ENCODE measurements at regions not wholly inside any gene's neighbourhood (a gene's known extent, or its start where the extent isn't known, plus 50 kb on each side); places are given as distances from the start of the nearest gene placed in this dataset.
"Not testable (repeated sequence)": the region's sequence is repeated elsewhere in the genome, so short reads cannot be mapped to it uniquely, and the experiment has no call there.

DNA sequence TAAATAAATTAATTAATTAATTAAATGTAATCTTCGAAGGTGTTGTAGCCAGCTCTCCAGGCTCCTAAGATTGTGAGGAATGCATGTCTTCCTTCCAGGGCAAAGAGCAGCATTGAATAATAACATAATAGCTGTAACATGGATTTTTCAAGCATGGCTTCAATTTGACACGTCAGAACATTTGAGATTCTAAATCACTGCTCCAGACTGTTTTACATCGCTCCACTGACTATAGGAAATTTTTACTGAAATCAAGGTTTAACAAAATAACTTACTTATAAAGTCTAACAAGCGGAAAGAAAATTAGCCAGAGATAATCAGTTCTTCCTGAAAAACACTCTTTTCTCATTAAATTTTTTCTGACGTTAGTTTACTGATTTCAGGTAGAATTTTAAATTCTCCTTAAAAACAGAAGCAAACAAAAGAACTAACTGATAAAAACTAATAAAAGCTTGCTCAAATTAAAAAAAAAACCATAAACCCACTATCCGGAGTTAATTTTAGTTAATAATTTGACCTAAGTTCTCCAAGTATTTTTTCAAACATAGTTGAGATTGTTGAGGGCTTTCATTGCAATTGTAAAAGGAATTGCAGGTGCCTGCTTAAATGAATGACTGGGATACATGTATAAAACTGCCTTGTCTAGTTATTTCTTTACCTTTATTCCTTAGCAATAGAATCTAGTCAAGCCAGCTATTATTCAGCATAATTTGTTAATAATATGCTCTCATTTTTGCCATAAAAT is 51.2 kb upstream of the SGCE start:
- Histone ChIP-seq H3K4me1 (peaks cover 6% of the 10 kb centered on the region), H3K9me3 (no peaks in the 10 kb centered on the region), H3K4me3 (no peak overlapping the region), H3K27me3 (ENCODE audit: low read depth) (no peaks in the 10 kb centered on the region), H3K36me3 (replicated peaks) (no peaks in the 10 kb centered on the region)
- in situ Hi-C loops (cut with MboI; ENCODE audit: low sequenced_read_pairs): no loop called here
- no peak for DNase-seq (ENCODE audit: low spot score in 2 of 2)

DNA sequence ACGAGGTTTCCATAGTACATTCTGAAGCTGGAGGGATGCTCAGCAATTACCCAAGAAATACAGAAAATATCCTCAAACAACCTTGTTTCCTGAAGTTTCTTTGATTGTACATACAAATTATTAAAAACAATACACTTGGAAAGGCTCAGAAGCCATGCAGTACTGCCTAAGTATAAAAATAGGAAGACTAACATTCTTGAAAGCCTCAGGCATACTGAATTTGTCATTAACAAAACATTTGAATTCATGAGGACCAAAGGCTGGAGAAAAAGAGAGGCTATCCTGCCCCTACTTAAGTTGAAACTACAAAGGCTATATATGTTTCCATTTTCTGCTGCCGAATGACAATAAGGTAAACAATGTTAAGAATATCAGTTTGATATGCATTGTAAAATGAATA is 54.3 kb upstream of the SGCE start:
- in situ Hi-C loops (cut with MboI; ENCODE audit: low sequenced_read_pairs): no loop called here
- DNase-seq (ENCODE audit: low spot score in 2 of 2): no peak
- no peaks in the 10 kb centered on the region for H3K9me3 ChIP-seq
- H3K4me1 ChIP-seq: no peaks in the 10 kb centered on the region
- no peaks in the 10 kb centered on the region for H3K27me3 ChIP-seq (ENCODE audit: low read depth)
- H3K36me3 ChIP-seq (replicated peaks): no peaks in the 10 kb centered on the region
- H3K4me3 ChIP-seq: no peak overlapping the region

DNA sequence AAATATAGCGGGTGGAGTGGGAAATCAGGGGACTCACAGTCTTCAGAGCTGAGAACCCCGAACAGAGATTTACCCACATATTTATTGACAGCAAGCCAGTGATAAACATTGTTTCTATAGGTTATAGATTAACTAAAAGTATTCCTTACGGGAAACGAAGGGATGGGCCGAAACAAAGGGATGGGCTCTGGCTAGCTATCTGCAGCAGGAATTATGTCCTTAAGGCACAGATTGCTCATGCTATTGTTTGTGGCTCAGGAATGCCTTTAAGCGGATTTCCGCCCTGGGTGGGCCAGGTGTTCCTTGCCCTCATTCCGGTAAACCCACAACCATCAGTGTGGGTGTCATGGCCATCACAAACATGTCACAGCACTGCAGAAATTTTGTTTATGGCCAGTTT is 66.4 kb upstream of the SGCE start:
- DNase-seq (ENCODE audit: low spot score in 2 of 2); H3K4me1 ChIP-seq; in situ Hi-C loops (cut with MboI; ENCODE audit: low sequenced_read_pairs); H3K4me3 ChIP-seq; H3K36me3 ChIP-seq (replicated peaks); H3K27me3 ChIP-seq (ENCODE audit: low read depth); H3K9me3 ChIP-seq: not testable (repeated sequence)

DNA sequence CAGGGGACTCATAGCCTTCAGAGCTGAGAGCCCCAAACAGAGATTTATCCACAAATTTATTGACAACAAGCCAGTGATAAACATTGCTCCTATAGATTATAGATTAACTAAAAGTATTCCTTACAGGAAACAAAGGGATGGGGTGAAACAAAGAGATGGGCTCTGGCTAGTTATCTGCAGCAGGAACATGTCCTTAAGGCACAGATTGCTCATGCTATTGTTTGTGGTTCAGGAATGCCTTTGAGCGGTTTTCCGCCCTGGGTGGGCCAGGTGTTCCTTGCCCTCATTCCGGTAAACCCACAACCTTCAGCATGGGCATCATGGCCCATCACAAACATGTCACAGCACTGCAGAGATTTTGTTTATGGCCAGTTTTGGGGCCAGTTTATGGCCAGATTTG is 73.0 kb upstream of the SGCE start:
- in situ Hi-C loops (cut with MboI; ENCODE audit: low sequenced_read_pairs): not testable (repeated sequence)

DNA sequence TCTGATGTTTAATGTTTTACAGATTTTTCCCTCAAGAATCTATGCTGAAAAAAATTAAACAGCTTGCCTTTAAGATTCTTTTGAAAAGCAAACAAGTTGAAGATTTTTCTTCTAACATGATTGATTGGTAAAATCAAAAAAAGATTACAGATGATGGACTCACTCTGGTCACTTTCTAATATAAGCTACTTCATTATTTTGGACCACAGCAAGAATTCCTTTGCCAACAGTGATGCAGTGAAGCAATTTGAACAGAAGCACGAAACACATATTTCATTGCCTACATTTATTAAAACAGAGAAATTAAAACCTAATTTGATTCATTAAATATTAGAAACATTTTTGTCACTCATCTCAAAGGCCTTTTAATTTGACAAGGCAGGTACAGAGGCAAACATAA is 82.1 kb upstream of the SGCE start:
- H3K4me3 ChIP-seq: no peak overlapping the region
- no peak for DNase-seq (ENCODE audit: low spot score in 2 of 2)
- H3K36me3 ChIP-seq (replicated peaks): no peaks in the 10 kb centered on the region
- H3K27me3 ChIP-seq (ENCODE audit: low read depth): no peaks in the 10 kb centered on the region
- in situ Hi-C loops (cut with MboI; ENCODE audit: low sequenced_read_pairs): no loop called here
- peaks cover 2% of the 10 kb centered on the region; the same call in 1 of the 2 replicates for H3K4me1 ChIP-seq
- H3K9me3 ChIP-seq: no peaks in the 10 kb centered on the region

More for the DNA sequence above, 73.0 kb upstream of the SGCE start:
- not testable (repeated sequence) for H3K36me3 ChIP-seq (replicated peaks); H3K9me3 ChIP-seq; H3K4me1 ChIP-seq; H3K27me3 ChIP-seq (ENCODE audit: low read depth); DNase-seq (ENCODE audit: low spot score in 2 of 2); H3K4me3 ChIP-seq

DNA sequence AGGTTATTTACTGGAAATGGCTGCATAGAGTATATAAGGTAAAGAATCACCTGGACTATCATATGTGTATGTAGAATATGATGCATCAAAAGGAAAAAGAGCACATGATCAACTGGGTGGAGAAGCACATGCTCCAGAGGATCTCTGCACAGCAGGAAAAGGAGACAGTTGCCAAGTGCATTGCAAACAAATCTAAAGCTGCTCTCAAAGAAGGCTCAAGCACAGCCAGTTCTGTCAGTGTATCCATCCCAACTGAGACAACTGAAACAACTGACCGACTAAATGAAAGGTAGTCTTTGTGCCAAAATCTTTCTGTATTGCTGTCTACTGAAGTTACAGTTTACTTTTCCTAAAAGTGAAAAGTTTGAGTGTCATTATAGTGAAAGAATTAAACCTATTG is 83.2 kb upstream of the SGCE start:
- H3K36me3 ChIP-seq (replicated peaks): no peaks in the 10 kb centered on the region
- H3K9me3 ChIP-seq: no peaks in the 10 kb centered on the region
- DNase-seq (ENCODE audit: low spot score in 2 of 2): no peak
- H3K27me3 ChIP-seq (ENCODE audit: low read depth): no peaks in the 10 kb centered on the region
- H3K4me1 ChIP-seq: peaks cover 2% of the 10 kb centered on the region; the same call in 1 of the 2 replicates
- H3K4me3 ChIP-seq: no peak overlapping the region
- in situ Hi-C loops (cut with MboI; ENCODE audit: low sequenced_read_pairs): no loop called here

DNA sequence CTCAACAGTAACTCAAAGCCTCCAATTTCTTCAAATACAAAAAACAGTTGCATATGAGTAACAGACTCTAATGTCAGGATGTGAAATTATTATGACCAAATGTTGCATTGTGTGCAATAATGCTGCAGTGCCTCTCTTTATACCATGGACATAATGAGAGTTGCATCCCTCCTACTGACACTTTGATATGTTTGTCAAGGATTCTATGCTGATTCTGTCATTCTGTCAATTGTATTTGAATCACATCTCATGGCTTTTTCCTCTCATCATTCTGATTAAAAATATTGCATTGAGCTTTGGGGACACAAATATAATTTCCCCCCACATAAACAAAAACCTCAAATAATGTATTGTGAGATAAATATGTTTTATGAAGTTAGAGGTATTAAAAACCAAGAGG is 84.6 kb upstream of the SGCE start:
- Histone ChIP-seq H3K27me3 (ENCODE audit: low read depth) (no peaks in the 10 kb centered on the region), H3K4me1 (no peaks in the 10 kb centered on the region), H3K36me3 (replicated peaks) (no peaks in the 10 kb centered on the region), H3K9me3 (no peaks in the 10 kb centered on the region), H3K4me3 (no peak overlapping the region)
- in situ Hi-C loops (cut with MboI; ENCODE audit: low sequenced_read_pairs): no loop called here
- no peak for DNase-seq (ENCODE audit: low spot score in 2 of 2)

DNA sequence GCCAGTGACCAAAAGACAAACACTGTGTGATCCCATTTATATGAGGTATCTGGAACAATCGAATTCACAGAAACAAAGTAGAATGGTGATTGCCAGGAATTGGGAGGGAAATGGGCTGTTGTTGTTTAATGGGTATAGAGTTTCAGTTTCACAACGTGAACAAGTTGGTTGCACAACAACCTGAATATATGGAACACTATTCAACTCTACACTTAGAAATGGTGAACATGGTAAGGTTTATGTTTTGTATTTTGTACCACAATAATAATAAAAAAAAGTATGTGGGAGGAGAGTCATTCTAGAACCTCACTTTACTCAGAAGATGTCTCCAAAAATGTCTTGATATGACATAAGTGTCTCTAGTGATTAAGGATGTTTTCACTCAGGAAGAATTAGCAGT is 85.2 kb upstream of the SGCE start:
- in situ Hi-C loops (cut with MboI; ENCODE audit: low sequenced_read_pairs): no loop called here
- H3K9me3 ChIP-seq: no peaks in the 10 kb centered on the region
- no peaks in the 10 kb centered on the region for H3K36me3 ChIP-seq (replicated peaks)
- DNase-seq (ENCODE audit: low spot score in 2 of 2): no peak
- H3K4me3 ChIP-seq: no peak overlapping the region
- H3K4me1 ChIP-seq: no peaks in the 10 kb centered on the region
- H3K27me3 ChIP-seq (ENCODE audit: low read depth): no peaks in the 10 kb centered on the region

DNA sequence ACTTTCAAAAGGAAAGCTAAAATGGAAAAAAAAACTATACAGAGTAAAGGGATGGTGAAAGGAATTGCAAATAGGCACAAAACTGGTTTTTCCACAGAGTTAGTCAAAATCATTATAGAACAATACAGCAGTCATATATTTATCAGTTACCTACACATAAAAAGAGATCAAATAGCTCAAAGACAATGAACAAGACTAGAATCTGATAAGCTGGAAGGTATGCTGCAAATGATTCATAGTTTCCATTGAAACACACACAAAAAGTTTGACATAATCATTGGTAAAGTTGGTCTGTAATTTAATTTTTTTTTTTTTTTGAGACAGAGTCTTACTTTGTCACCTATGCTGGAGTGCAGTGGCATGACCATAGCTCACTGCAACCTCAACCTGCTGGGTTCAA is 92.4 kb upstream of the SGCE start:
- DNase-seq (ENCODE audit: low spot score in 2 of 2): no peak
- no peaks in the 10 kb centered on the region for H3K9me3 ChIP-seq
- H3K4me3 ChIP-seq: no peak overlapping the region
- no peaks in the 10 kb centered on the region for H3K4me1 ChIP-seq
- H3K36me3 ChIP-seq (replicated peaks): no peaks in the 10 kb centered on the region
- no peaks in the 10 kb centered on the region for H3K27me3 ChIP-seq (ENCODE audit: low read depth)
- in situ Hi-C loops (cut with MboI; ENCODE audit: low sequenced_read_pairs): no loop called here

DNA sequence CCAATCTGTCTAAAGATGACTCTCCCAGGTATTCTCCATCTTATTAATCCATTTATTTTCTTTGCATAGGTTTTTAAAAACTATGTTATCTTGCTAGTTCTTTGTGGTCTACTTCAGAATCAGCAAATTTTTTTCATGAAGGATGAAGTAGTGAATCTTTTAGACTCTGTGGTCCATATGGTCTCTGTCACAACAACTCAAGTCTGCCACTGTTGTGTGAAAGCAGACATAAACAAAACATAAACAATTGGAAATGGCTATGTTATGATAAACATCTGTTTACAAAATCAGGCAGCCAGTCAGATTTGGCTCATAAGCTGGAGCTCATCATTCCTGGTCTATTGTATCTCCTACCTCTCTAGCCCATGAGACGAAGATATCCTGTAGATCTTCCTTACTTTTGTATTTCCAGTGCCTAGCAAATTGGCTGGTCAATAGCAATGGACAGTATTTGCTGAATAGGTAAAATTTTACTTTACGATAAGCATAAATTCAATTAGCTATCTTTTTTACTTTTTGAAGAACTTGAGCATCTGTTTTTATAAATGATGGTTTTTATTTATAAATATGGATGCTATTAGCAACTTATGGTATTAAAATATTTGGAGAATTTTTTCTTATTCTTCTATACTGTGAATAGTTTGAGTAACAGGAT is 104.6 kb upstream of the SGCE start:
- Histone ChIP-seq H3K9me3 (peaks cover 3% of the 10 kb centered on the region; the same call in 1 of the 2 replicates), H3K4me3 (no peak overlapping the region), H3K36me3 (replicated peaks) (no peaks in the 10 kb centered on the region), H3K4me1 (no peaks in the 10 kb centered on the region), H3K27me3 (ENCODE audit: low read depth) (no peaks in the 10 kb centered on the region)
- in situ Hi-C loops (cut with MboI; ENCODE audit: low sequenced_read_pairs): no loop called here
- no peak for DNase-seq (ENCODE audit: low spot score in 2 of 2)

DNA sequence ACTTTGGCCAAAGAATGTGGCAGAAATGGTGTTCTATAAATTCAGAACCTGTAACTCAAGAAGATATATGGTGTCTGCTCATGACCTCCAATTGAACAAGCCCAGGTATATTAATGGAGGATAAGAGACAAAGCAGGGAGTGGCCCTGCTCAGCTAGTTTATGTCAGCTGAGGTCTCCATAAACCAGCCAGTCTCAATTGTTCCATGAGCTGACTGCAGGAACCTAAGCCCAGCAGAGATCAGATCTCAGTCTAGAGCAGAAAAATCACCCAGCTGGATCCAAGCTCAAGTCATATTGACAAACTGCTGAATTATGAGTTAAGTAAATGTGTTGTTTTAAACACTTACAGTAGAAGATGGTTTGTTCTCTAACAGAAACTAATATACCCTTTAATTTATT is 105.5 kb upstream of the SGCE start:
- Histone ChIP-seq H3K36me3 (replicated peaks) (no peaks in the 10 kb centered on the region), H3K4me1 (no peaks in the 10 kb centered on the region), H3K9me3 (no peaks in the 10 kb centered on the region; the same call in 1 of the 2 replicates), H3K27me3 (ENCODE audit: low read depth) (no peaks in the 10 kb centered on the region), H3K4me3 (no peak overlapping the region)
- DNase-seq (ENCODE audit: low spot score in 2 of 2): no peak
- in situ Hi-C loops (cut with MboI; ENCODE audit: low sequenced_read_pairs): no loop called here

DNA sequence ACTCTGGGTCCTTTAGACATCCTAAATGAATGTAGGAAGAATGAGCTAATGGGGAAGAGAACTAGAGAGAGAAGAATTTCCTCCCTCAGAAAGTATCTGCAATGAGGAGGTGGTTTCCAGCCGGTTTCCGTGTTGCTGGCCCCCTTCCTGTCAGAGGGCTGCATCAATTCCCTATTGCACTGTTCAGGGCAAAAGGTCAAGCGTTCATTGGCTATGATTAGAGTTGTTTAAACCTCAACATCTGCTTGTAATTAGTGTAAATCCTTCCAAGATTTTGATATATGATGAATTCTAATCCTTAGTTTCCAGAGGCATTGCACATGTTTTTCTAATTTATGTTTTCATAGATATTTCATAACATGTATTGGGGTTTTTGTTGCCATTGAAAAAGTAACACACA is 107.3 kb upstream of the SGCE start:
- in situ Hi-C loops (cut with MboI; ENCODE audit: low sequenced_read_pairs): no loop called here
- no peaks in the 10 kb centered on the region for H3K4me1 ChIP-seq
- no peak for DNase-seq (ENCODE audit: low spot score in 2 of 2)
- no peaks in the 10 kb centered on the region for H3K27me3 ChIP-seq (ENCODE audit: low read depth)
- no peak overlapping the region for H3K4me3 ChIP-seq
- no peaks in the 10 kb centered on the region for H3K36me3 ChIP-seq (replicated peaks)
- H3K9me3 ChIP-seq: no peaks in the 10 kb centered on the region

DNA sequence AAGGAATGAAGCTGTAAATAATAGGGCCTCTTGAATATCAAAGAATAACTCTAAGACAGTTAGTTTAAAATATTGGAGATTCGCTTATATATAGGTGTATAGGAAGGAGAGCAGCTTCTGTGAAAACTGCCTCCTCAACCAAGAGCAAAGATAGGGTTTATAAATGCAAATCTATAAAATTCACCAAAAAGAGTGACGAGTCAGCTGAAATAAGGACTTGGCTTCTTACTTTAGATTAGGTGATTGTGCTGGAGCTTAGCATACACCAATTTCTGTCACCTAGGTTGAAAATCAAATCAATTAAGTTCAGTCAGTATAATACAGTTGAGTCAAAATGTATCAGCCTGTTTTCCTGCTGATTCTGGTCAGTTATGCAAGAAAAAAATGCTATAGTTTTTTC is 113.8 kb upstream of the SGCE start:
- in situ Hi-C loops (cut with MboI; ENCODE audit: low sequenced_read_pairs): no loop called here
- DNase-seq (ENCODE audit: low spot score in 2 of 2): no peak
- Histone ChIP-seq H3K9me3 (no peaks in the 10 kb centered on the region), H3K4me1 (no peaks in the 10 kb centered on the region), H3K27me3 (ENCODE audit: low read depth) (no peaks in the 10 kb centered on the region), H3K4me3 (no peak overlapping the region), H3K36me3 (replicated peaks) (no peaks in the 10 kb centered on the region)

DNA sequence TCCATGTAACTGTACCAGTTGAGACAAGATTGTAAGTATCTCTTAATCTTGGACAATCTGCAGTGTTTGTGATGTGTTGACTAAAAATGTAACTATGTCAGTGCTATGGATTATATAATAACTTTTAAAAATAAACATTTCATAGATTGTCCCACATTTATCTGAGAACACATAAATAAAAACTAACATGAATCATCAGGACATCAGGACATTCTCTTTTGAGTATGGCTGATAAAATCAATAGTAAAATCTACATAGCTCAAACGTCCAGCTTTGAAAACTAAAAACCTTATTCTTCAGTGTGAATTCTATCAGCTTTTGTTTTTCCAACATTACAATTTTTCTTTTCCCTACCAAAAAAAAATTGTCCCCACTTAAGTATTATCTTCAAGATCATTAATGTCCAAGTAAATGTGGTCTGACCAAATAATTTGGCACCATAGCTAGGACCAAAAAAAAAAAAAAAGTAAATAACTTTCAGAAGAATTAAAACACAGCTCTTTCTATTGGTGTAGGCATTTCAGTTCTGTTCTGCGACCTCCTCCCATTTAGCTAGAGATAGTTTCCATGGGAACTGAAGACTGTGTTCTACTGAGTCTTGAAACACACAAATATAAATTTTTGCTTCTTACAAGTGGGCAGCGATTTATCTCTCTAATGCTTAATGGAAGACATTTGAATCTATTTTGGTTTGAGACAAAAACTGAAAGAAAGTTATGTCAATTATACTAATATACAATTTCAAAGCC is 123.0 kb upstream of the SGCE start:
- no peaks in the 10 kb centered on the region for H3K9me3 ChIP-seq
- H3K4me3 ChIP-seq: no peak overlapping the region
- DNase-seq (ENCODE audit: low spot score in 2 of 2): no peak
- in situ Hi-C loops (cut with MboI; ENCODE audit: low sequenced_read_pairs): no loop called here
- no peaks in the 10 kb centered on the region for H3K36me3 ChIP-seq (replicated peaks)
- no peaks in the 10 kb centered on the region for H3K27me3 ChIP-seq (ENCODE audit: low read depth)
- peaks cover 10% of the 10 kb centered on the region for H3K4me1 ChIP-seq
